GM12873 (cell line): ENCODE measurements at regions not wholly inside any gene's neighbourhood (a gene's known extent, or its start where the extent isn't known, plus 50 kb on each side); places are given as distances from the start of the nearest gene placed in this dataset.

Source experiments
- TF ChIP-seq, protein P1 (sequence below): IDR thresholded peaks from 2 replicates; pipeline ENCODE4 v1.5.1; 2012; ENCODE audit warnings: low read depth, mild to moderate bottlenecking, moderate library complexity, low read length, control low read depth; ENCODE audit not compliant: insufficient read depth; ENCODE audit errors: missing control alignments

DNA sequence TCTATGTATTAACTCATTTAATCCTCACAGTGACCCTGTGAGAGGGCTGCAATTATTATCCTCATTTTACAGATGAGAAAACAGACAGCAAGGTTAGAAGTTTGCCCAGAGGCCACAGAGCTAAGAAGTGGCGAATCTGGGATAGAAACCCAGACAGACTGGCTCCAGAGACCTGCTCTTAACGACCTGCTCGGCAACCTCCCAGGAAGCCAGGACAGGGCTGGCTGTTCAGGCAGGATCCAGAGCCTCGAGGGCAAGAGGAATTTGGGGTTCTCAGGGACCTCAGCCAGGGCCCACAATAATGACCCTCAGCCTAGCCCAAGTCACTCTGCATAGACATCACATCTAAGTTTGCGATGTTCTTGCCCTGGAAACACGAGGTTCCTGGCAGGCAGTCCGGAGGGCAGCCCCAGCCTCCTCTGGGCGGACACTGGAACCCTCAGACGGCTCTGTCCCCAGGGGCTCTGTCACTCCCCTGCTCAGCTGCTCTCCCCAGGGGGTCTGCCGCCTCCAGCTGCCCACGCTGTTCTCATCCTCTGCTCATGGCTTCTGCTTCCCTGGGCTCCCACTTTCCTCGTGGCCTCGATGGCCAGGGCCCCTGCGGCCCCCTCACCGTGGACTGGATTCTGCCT, 138.5 kb upstream of the ERCC6L2 start:
- TF ChIP-seq, protein P1, sequence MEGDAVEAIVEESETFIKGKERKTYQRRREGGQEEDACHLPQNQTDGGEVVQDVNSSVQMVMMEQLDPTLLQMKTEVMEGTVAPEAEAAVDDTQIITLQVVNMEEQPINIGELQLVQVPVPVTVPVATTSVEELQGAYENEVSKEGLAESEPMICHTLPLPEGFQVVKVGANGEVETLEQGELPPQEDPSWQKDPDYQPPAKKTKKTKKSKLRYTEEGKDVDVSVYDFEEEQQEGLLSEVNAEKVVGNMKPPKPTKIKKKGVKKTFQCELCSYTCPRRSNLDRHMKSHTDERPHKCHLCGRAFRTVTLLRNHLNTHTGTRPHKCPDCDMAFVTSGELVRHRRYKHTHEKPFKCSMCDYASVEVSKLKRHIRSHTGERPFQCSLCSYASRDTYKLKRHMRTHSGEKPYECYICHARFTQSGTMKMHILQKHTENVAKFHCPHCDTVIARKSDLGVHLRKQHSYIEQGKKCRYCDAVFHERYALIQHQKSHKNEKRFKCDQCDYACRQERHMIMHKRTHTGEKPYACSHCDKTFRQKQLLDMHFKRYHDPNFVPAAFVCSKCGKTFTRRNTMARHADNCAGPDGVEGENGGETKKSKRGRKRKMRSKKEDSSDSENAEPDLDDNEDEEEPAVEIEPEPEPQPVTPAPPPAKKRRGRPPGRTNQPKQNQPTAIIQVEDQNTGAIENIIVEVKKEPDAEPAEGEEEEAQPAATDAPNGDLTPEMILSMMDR, result no peak

DNA sequence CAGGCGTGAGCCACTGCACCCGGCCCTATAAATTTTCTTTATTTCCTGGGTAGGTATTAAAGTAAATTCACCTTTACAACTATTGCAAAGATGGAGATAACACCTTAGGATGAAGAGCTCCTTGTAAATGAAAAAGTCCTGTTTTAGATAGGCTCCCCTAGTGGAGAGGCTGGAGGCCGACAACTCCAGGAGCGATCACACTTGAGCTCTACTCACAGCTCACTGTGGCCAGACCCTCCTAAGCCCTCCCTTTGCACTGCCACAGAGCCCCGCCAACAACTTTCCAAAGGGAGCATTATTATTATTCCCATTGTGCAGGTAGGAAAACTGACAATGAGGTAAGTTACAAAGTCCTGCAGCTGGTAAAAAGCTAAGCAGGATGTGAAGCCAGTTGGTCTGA, 139.1 kb upstream of the ERCC6L2 start:
- TF ChIP-seq, protein P1, result peak; percentile 61

DNA sequence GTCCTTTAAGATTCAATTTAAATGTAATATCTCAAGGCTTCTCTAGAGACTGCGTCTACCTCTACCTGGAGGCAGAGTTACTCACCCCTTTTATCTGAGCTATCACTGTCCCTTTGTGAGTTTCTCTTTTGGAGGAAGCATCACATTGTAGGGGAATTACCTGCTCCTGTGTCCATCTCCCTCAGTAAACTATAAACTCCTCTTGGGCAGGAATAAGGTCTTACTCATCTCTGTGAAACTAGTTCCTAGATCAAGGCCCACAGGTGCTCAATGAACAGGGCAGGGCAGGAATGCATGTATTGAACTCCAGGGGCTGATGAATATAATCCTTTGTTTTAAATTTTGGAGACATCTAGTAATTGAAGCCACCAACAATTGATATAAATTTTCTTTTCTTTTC, 139.8 kb upstream of the ERCC6L2 start:
- TF ChIP-seq, protein P1, result no peak

DNA sequence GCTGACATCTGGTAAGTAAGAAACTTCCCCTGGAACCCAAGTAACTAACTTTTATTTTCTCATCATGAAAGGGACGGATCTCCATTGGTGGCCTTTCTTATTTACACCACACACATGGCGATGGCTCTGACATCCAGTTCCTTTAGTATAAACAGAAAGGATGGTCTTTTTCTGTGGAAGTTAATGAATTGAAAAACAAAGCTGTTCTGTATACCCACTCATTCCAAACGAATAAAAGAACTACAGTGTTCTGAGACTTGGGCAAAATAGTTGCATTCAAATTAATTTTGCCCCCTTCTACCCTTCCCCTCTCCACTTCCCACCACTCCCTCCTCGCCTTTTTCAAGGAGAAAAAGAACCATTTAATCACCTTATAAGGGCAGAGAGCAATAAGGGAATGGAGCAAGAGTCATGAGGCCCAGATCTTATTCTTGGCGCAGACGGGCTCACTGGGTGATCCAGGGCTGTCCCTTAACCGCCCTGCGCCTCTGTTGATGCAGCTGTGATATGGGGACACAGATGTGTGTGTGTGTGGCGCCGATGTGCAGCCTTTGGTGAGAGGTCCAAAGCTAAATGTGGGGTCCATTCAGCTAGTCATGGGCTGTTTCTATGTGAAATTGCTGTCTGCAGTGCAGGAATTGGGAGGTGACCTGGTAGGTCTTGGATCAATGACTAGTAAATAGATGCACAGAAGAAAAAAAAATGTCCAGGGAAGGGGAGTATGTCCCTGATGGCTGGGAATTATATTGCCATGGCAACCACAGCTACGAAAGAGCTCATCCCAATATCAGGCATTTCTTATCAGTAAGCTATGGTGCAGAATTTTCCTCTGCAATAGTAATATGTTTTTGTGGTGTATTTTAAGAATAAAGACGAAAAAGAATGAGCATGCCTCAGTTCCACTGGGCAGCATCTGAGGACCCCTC, 141.5 kb upstream of the ERCC6L2 start:
- TF ChIP-seq, protein P1, result no peak

DNA sequence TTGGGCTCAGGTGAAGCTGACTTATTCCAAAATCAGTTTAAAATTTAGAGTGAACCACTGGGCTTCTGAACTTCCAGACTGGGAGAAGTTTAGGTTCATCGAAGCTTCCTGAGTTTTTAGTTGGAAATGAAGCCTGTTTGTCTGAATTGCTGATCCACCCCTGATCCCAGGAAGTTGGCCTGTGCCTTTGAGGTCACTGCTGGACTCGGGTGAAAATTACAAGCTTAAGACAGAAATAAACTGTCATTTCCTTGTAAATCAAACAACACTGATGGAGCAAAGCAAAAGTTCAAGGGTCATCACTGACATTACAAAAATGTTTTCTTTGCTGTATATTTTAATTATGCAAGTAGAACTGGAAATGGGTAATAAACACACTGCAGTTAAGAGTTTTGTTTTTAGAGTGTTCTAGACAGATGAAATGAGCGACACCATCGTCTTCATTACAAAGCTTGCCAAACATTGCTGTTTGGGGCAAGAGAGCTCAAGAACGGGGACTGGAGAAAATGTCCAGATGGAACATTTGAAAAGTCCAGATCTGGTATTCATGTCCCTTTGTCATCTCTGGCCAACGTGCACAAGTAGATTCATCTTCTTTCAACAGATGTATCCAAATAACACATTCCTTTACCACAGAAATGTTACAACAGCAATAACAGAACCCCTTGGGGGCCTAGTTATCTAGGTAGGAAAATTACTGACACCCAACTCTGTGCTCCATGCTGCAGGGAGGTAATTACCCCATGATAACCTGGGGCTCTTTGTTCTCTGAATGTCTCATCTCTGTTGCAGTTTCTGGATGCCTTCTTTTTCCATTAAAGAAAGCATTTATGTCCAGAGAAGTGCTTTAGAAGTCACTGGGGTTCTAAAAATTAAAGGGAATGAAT, 142.4 kb upstream of the ERCC6L2 start:
- TF ChIP-seq, protein P1, result no peak

DNA sequence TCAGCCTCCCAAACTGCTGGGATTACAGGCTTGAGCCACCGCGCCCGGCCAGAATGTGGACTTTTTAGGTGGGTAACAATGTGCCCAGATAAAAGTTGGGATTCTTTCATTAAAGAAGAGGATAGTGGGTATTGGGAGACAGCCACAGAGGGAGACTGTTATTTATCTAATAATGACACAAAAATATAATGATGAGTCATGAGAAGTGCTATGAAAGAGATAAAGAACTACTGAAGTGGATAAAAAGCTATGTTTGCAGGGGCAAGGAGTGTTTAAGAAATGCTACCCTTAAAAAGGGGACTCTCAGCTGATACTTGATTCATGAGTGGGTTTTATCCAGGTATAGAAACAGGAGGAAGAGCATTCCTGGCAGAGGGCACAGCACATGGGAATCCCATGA, 143.6 kb upstream of the ERCC6L2 start:
- TF ChIP-seq, protein P1, result no peak
